ENCODE measurements at regions not wholly inside any gene's neighbourhood (a gene's known extent, or its start where the extent isn't known, plus 50 kb on each side); places are given as distances from the start of the nearest gene placed in this dataset.
"Not testable (repeated sequence)": the region's sequence is repeated elsewhere in the genome, so short reads cannot be mapped to it uniquely, and the experiment has no call there.

- no peaks in the 10 kb centered on the region for H3K4me1 ChIP-seq (ENCODE audit: insufficient read depth, low read length, severe bottlenecking)
- no peaks in the 10 kb centered on the region for H3K9me3 ChIP-seq (ENCODE audit: low read length)
- H3F3A ChIP-seq (ENCODE audit: insufficient read depth, low read length) = no peaks in the 10 kb centered on the region
- no peaks in the 10 kb centered on the region for H3K27me3 ChIP-seq (ENCODE audit: insufficient read depth, low read length)
- H3K9me2 ChIP-seq (ENCODE audit: low read depth, low read length) = no peaks in the 10 kb centered on the region
- no peak overlapping the region for H3K27ac ChIP-seq (ENCODE audit: low read depth, low read length, poor library complexity, severe bottlenecking)
- H3K4me2 ChIP-seq (ENCODE audit: low read length) = no peak overlapping the region
- no peak overlapping the region for H3K4me3 ChIP-seq (ENCODE audit: low read depth, low read length, poor library complexity, severe bottlenecking)
- H3K36me3 ChIP-seq (ENCODE audit: insufficient read depth, low read length) = no peaks in the 10 kb centered on the region
- H3K79me2 ChIP-seq (ENCODE audit: insufficient read depth, low read length) = no peaks in the 10 kb centered on the region
- H2AFZ ChIP-seq (ENCODE audit: low read length) = no peak overlapping the region
- TF ChIP-seq EZH2 (IDR thresholded peaks at IDR 0.05; ENCODE audit: borderline replicate concordance, low read length) = no peak
- no peak for TF ChIP-seq CTCF (IDR thresholded peaks at IDR 0.05; ENCODE audit: low read length)
- no peak overlapping the region for H3K9ac ChIP-seq (ENCODE audit: low read length)
- no peaks in the 10 kb centered on the region for H4K20me1 ChIP-seq (ENCODE audit: insufficient read depth, low read length)
These were observed 133.4 kb downstream of the FZD1 start for GRCh38 chr7:91397612-91398011.

GRCh38 chr7:91398341-91398740 is 134.1 kb downstream of the FZD1 start:
- H3K27me3 ChIP-seq (ENCODE audit: insufficient read depth, low read length) = no peaks in the 10 kb centered on the region
- H2AFZ ChIP-seq (ENCODE audit: low read length) = no peak overlapping the region
- H3K4me2 ChIP-seq (ENCODE audit: low read length) = no peak overlapping the region
- no peak for TF ChIP-seq CTCF (IDR thresholded peaks at IDR 0.05; ENCODE audit: low read length)
- no peak for TF ChIP-seq EZH2 (IDR thresholded peaks at IDR 0.05; ENCODE audit: borderline replicate concordance, low read length)
- no peaks in the 10 kb centered on the region for H3F3A ChIP-seq (ENCODE audit: insufficient read depth, low read length)
- H3K9ac ChIP-seq (ENCODE audit: low read length) = no peak overlapping the region
- H3K4me3 ChIP-seq (ENCODE audit: low read depth, low read length, poor library complexity, severe bottlenecking) = no peak overlapping the region
- H4K20me1 ChIP-seq (ENCODE audit: insufficient read depth, low read length) = no peaks in the 10 kb centered on the region
- H3K79me2 ChIP-seq (ENCODE audit: insufficient read depth, low read length) = no peaks in the 10 kb centered on the region
- no peaks in the 10 kb centered on the region for H3K9me3 ChIP-seq (ENCODE audit: low read length)
- no peaks in the 10 kb centered on the region for H3K9me2 ChIP-seq (ENCODE audit: low read depth, low read length)
- no peak overlapping the region for H3K27ac ChIP-seq (ENCODE audit: low read depth, low read length, poor library complexity, severe bottlenecking)
- H3K4me1 ChIP-seq (ENCODE audit: insufficient read depth, low read length, severe bottlenecking) = no peaks in the 10 kb centered on the region
- H3K36me3 ChIP-seq (ENCODE audit: insufficient read depth, low read length) = no peaks in the 10 kb centered on the region

GRCh38 chr7:91405092-91405788 is 141.0 kb downstream of the FZD1 start:
- H3K9me2 ChIP-seq (ENCODE audit: low read depth, low read length) = no peaks in the 10 kb centered on the region
- H3K27me3 ChIP-seq (ENCODE audit: insufficient read depth, low read length) = no peaks in the 10 kb centered on the region
- no peak overlapping the region for H3K4me2 ChIP-seq (ENCODE audit: low read length)
- no peaks in the 10 kb centered on the region for H3K79me2 ChIP-seq (ENCODE audit: insufficient read depth, low read length)
- no peaks in the 10 kb centered on the region for H3K36me3 ChIP-seq (ENCODE audit: insufficient read depth, low read length)
- no peak overlapping the region for H2AFZ ChIP-seq (ENCODE audit: low read length)
- no peaks in the 10 kb centered on the region for H3K4me1 ChIP-seq (ENCODE audit: insufficient read depth, low read length, severe bottlenecking)
- H3K9me3 ChIP-seq (ENCODE audit: low read length) = no peaks in the 10 kb centered on the region
- H4K20me1 ChIP-seq (ENCODE audit: insufficient read depth, low read length) = no peaks in the 10 kb centered on the region
- H3K9ac ChIP-seq (ENCODE audit: low read length) = no peak overlapping the region
- no peak for TF ChIP-seq EZH2 (IDR thresholded peaks at IDR 0.05; ENCODE audit: borderline replicate concordance, low read length)
- no peak for TF ChIP-seq CTCF (IDR thresholded peaks at IDR 0.05; ENCODE audit: low read length)
- H3K4me3 ChIP-seq (ENCODE audit: low read depth, low read length, poor library complexity, severe bottlenecking) = no peak overlapping the region
- H3K27ac ChIP-seq (ENCODE audit: low read depth, low read length, poor library complexity, severe bottlenecking) = no peak overlapping the region
- no peaks in the 10 kb centered on the region for H3F3A ChIP-seq (ENCODE audit: insufficient read depth, low read length)

- H3K9me3 ChIP-seq (ENCODE audit: low read length) = not testable (repeated sequence)
These were observed 141.6 kb downstream of the FZD1 start for GRCh38 chr7:91405873-91406272.

More at GRCh38 chr7:91405873-91406272, 141.6 kb downstream of the FZD1 start:
- not testable (repeated sequence) for H3K4me1 ChIP-seq (ENCODE audit: insufficient read depth, low read length, severe bottlenecking); H3K36me3 ChIP-seq (ENCODE audit: insufficient read depth, low read length); H3F3A ChIP-seq (ENCODE audit: insufficient read depth, low read length); H3K4me2 ChIP-seq (ENCODE audit: low read length); H2AFZ ChIP-seq (ENCODE audit: low read length); H3K9ac ChIP-seq (ENCODE audit: low read length); H3K27ac ChIP-seq (ENCODE audit: low read depth, low read length, poor library complexity, severe bottlenecking); H3K4me3 ChIP-seq (ENCODE audit: low read depth, low read length, poor library complexity, severe bottlenecking); H3K79me2 ChIP-seq (ENCODE audit: insufficient read depth, low read length); H3K27me3 ChIP-seq (ENCODE audit: insufficient read depth, low read length); H3K9me2 ChIP-seq (ENCODE audit: low read depth, low read length); H4K20me1 ChIP-seq (ENCODE audit: insufficient read depth, low read length)

Measured in OCI-LY1 (cell line).